Esophagus squamous epithelium (tissue), 5 donors: ENCODE measurements at regions not wholly inside any gene's neighbourhood (a gene's known extent, or its start where the extent isn't known, plus 50 kb on each side); places are given as distances from the start of the nearest gene placed in this dataset.

Experiments
- DNase-seq: peaks from one replicate; lab custom pipeline; 2025; lab: John Stamatoyannopoulos, UW
- H3K27ac ChIP-seq, 4 donors: fragments of 200-600 bp; sonication (generic); one replicate each; pipeline ENCODE4 v1.5.1; 2016 to 2019; ENCODE audit warnings: mild to moderate bottlenecking in 1 of 4
- H3K27me3 ChIP-seq, 4 donors: fragments of 200-600 bp; sonication (generic); 1 replicate in 3 of 4; 2 replicates in 1 of 4; pipeline versions ENCODE4 v1.5.1 to v1.6.0; 2017 to 2021; ENCODE audit warnings: antibody characterized with exemption in 1 of 4
- H3K36me3 ChIP-seq, 3 donors: fragments of 200-600 bp; sonication (generic); one replicate each; pipeline ENCODE4 v1.5.1; 2016 to 2019
- H3K4me1 ChIP-seq, 3 donors: fragments of 200-600 bp; sonication (generic); one replicate each; pipeline ENCODE4 v1.5.1; 2017 to 2019
- H3K4me3 ChIP-seq, 4 donors: fragments of 200-600 bp; sonication (generic); 1 replicate in 3 of 4; 2 replicates in 1 of 4; pipeline ENCODE4 v1.5.1; 2016 to 2019; ENCODE audit warnings: mild to moderate bottlenecking in 2 of 4, moderate library complexity in 1 of 4
- H3K9me3 ChIP-seq, 3 donors: fragments of 200-600 bp; sonication (generic); one replicate each; pipeline ENCODE4 v1.5.1; 2016 to 2019
- CTCF ChIP-seq, 6 experiments: fragments of 450-650 bp in 4 of 6; fragments of 200-600 bp in 2 of 6; sonication (generic) in 2 of 6; IDR thresholded peaks; one replicate each; pipeline ENCODE4 v1.5.1; 2016 to 2019; ENCODE audit warnings: antibody characterized with exemption in 6 of 6, mild to moderate bottlenecking in 4 of 6, moderate library complexity in 4 of 6
- POLR2A ChIP-seq, 4 donors: fragments of 450-650 bp; IDR thresholded peaks; one replicate each; pipeline ENCODE4 v1.6.1; 2017; ENCODE audit warnings: antibody characterized with exemption in 4 of 4, mild to moderate bottlenecking in 4 of 4, moderate library complexity in 3 of 4
- WGBS, 2 donors: methylation state at CpG; one replicate each; pipeline ENCODE4 v1.1.5; 2018; 5-methylcytosine and 5-hydroxymethylcytosine counted together
- intact Hi-C: fragments of 100-400 bp; cut with DNase I; formaldehyde crosslinking; loops from one replicate; pipeline ENCODE4 v1.15.0; 2022
- donor health status: DM: yes; HTN: yes; CAD: no.

GRCh38 chr7:12107841-12108254 lies 103.2 kb upstream of the TMEM106B start:
- TF ChIP-seq POLR2A (IDR thresholded peaks at IDR 0.05): no peak
- TF ChIP-seq CTCF (IDR thresholded peaks at IDR 0.05): no peak

GRCh38 chr7:12110425-12110824 lies 100.7 kb upstream of the TMEM106B start:
- intact Hi-C loops: no loop called here
- no peaks in the 10 kb centered on the region for H3K36me3 ChIP-seq
- H3K4me1 ChIP-seq: peaks cover 0 to 9% (median 5%) of the 10 kb centered on the region in 3 donors
- H3K4me3 ChIP-seq: no peak overlapping the region
- DNase-seq: no peak
- TF ChIP-seq POLR2A (IDR thresholded peaks at IDR 0.05) (no peak), CTCF (IDR thresholded peaks at IDR 0.05) (no peak)
- 62 to 69% methylated on average over 3 of the region's 3 CpGs for WGBS, 2 donors
- H3K9me3 ChIP-seq: no peaks in the 10 kb centered on the region
- H3K27me3 ChIP-seq: peaks cover 0 to 26% (median 0%) of the 10 kb centered on the region in 4 donors
- no peak overlapping the region for H3K27ac ChIP-seq

More at GRCh38 chr7:12107841-12108254, 103.2 kb upstream of the TMEM106B start:
- no peak for DNase-seq
- intact Hi-C loops: no loop called here
- Histone ChIP-seq H3K4me1 (peaks cover 0 to 9% (median 5%) of the 10 kb centered on the region in 3 donors), H3K4me3 (no peak overlapping the region), H3K9me3 (no peaks in the 10 kb centered on the region), H3K27me3 (peaks cover 0 to 25% (median 0%) of the 10 kb centered on the region in 4 donors), H3K27ac (no peak overlapping the region), H3K36me3 (no peaks in the 10 kb centered on the region)
- WGBS, 2 donors: 22 to 26% methylated on average over 3 of the region's 3 CpGs

GRCh38 chr7:12111422-12112405 lies 99.4 kb upstream of the TMEM106B start:
- H3K4me3 ChIP-seq: peak overlapping the region in 2 of 4 donors; percentile 24 to 45

GRCh38 chr7:12117170-12117569 lies 93.9 kb upstream of the TMEM106B start:
- 67 to 94% methylated on average over 2 of the region's 2 CpGs for WGBS, 2 donors
- H3K9me3 ChIP-seq: no peaks in the 10 kb centered on the region
- no peak overlapping the region for H3K4me3 ChIP-seq
- H3K27ac ChIP-seq: no peak overlapping the region
- peaks cover 0 to 8% (median 0%) of the 10 kb centered on the region in 4 donors for H3K27me3 ChIP-seq
- H3K36me3 ChIP-seq: no peaks in the 10 kb centered on the region
- intact Hi-C loops: no loop called here
- TF ChIP-seq CTCF (IDR thresholded peaks at IDR 0.05) (no peak), POLR2A (IDR thresholded peaks at IDR 0.05) (no peak)
- no peak for DNase-seq
- no peaks in the 10 kb centered on the region for H3K4me1 ChIP-seq

More at GRCh38 chr7:12111422-12112405, 99.4 kb upstream of the TMEM106B start:
- TF ChIP-seq POLR2A (IDR thresholded peaks at IDR 0.05): no peak
- TF ChIP-seq CTCF (IDR thresholded peaks at IDR 0.05): no peak
- H3K4me1 ChIP-seq: peaks cover 0 to 9% (median 5%) of the 10 kb centered on the region in 3 donors
- no peaks in the 10 kb centered on the region for H3K9me3 ChIP-seq
- 12 to 42% methylated on average over 3 to 11 of the region's 47 CpGs for WGBS, 2 donors
- peaks cover 0 to 26% (median 0%) of the 10 kb centered on the region in 4 donors for H3K27me3 ChIP-seq
- intact Hi-C loops: no loop called here
- no peak for DNase-seq
- no peaks in the 10 kb centered on the region for H3K36me3 ChIP-seq
- H3K27ac ChIP-seq: no peak overlapping the region
